GM12878 (cell line): ENCODE measurements at regions not wholly inside any gene's neighbourhood (a gene's known extent, or its start where the extent isn't known, plus 50 kb on each side); places are given as distances from the start of the nearest gene placed in this dataset.

ENCODE experiments used
- CHD2 ChIP-seq: IDR thresholded peaks from 2 replicates; pipeline ENCODE4 v1.6.1; 2011; ENCODE audit warnings: low read depth, low read length, improper control_type of control experiment, borderline replicate concordance
- CREB1 ChIP-seq: IDR thresholded peaks from 2 replicates; pipeline ENCODE4 v1.6.1; 2012; ENCODE audit warnings: low read depth, mild to moderate bottlenecking, inconsistent platforms
- DPF2 ChIP-seq: fragments of 450-650 bp; IDR thresholded peaks from 2 replicates; pipeline ENCODE4 v1.6.1; 2017; ENCODE audit warnings: mild to moderate bottlenecking
- POLR2A ChIP-seq: IDR thresholded peaks from 2 replicates; pipeline ENCODE4 v1.6.1; 2011; ENCODE audit warnings: low read depth, mild to moderate bottlenecking, low read length
- TCF7 ChIP-seq: IDR thresholded peaks from 2 replicates; pipeline ENCODE4 v1.6.1; 2014; ENCODE audit warnings: antibody characterized with exemption, borderline replicate concordance
- TF ChIP-seq, protein P1 (sequence below): IDR thresholded peaks from 2 replicates; pipeline ENCODE4 v1.6.1; 2012; ENCODE audit warnings: low read depth, low read length, improper control_type of control experiment
- TF ChIP-seq, protein P2 (sequence below), 3 experiments: IDR thresholded peaks in 2 of 3; conservative IDR thresholded peaks in 1 of 3; 2 replicates each; pipeline ENCODE4 v1.5.1; 2011; ENCODE audit warnings: low read depth in 3 of 3, low read length in 3 of 3, mild to moderate bottlenecking in 3 of 3, control low read depth in 2 of 3, moderate library complexity in 2 of 3, inconsistent platforms in 1 of 3, mixed read lengths in 1 of 3; ENCODE audit not compliant: control insufficient read depth in 2 of 3, insufficient read depth in 1 of 3; ENCODE audit errors: extremely low read depth in 1 of 3

DNA sequence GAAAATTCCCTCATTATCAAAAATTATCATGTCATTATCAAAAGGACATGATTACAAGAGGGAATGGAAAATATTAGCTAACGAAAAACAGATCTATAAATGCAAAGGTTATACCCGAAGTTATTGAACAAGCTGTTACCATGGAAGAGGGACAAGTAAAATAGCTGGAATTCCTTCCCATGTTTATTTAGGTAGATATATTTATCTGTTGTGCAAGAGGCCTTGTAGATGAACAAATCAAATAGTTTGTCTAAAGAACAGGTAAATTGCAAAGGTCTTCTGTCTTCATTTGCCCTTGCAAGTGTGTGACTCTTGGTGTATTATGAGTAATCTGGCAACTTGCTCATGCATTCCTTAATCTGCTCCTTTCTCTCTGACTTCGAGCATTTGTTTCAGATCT is 1170.9 kb downstream of the SORCS1 start:
- no peak for TF ChIP-seq CHD2
- no peak for TF ChIP-seq POLR2A
- no peak for TF ChIP-seq CREB1
- TF ChIP-seq DPF2, result no peak
- no peak for TF ChIP-seq TCF7
- TF ChIP-seq, protein P1, sequence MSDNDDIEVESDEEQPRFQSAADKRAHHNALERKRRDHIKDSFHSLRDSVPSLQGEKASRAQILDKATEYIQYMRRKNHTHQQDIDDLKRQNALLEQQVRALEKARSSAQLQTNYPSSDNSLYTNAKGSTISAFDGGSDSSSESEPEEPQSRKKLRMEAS, result no peak
- TF ChIP-seq, protein P2, sequence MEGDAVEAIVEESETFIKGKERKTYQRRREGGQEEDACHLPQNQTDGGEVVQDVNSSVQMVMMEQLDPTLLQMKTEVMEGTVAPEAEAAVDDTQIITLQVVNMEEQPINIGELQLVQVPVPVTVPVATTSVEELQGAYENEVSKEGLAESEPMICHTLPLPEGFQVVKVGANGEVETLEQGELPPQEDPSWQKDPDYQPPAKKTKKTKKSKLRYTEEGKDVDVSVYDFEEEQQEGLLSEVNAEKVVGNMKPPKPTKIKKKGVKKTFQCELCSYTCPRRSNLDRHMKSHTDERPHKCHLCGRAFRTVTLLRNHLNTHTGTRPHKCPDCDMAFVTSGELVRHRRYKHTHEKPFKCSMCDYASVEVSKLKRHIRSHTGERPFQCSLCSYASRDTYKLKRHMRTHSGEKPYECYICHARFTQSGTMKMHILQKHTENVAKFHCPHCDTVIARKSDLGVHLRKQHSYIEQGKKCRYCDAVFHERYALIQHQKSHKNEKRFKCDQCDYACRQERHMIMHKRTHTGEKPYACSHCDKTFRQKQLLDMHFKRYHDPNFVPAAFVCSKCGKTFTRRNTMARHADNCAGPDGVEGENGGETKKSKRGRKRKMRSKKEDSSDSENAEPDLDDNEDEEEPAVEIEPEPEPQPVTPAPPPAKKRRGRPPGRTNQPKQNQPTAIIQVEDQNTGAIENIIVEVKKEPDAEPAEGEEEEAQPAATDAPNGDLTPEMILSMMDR (IDR thresholded peaks at IDR 0.05 in 2 of 3, conservative IDR thresholded peaks at IDR 0.05 in 1 of 3; ENCODE audit: control insufficient read depth in 2 of 3, extremely low read depth in 1 of 3, insufficient read depth in 1 of 3, low read depth in 3 of 3, low read length in 3 of 3), result no peak
